ENCODE measurements at regions not wholly inside any gene's neighbourhood (a gene's known extent, or its start where the extent isn't known, plus 50 kb on each side); places are given as distances from the start of the nearest gene placed in this dataset.

- Histone ChIP-seq H3K27me3 (no peaks in the 10 kb centered on the region), H3K27ac (no peak overlapping the region), H3K36me3 (no peaks in the 10 kb centered on the region), H3K4me3 (no peak overlapping the region), H3K4me1 (no peaks in the 10 kb centered on the region), H3K9me3 (no peaks in the 10 kb centered on the region)
- no peak for DNase-seq (ENCODE audit: low spot score in 2 of 2)
- no peak for TF ChIP-seq CTCF (IDR thresholded peaks at IDR 0.05)
- TF ChIP-seq POLR2A (IDR thresholded peaks at IDR 0.05), result no peak
- TF ChIP-seq EP300 (IDR thresholded peaks at IDR 0.05), result no peak
- WGBS, 2 donors, result 57 to 82% methylated on average over 3 of the region's 3 CpGs
These were observed 90.9 kb upstream of the COX7C start for GRCh38 chr5:86526811-86527348.

- no peak overlapping the region for H3K27ac ChIP-seq
- H3K9me3 ChIP-seq, result no peaks in the 10 kb centered on the region
- TF ChIP-seq EP300 (IDR thresholded peaks at IDR 0.05) (no peak), CTCF (IDR thresholded peaks at IDR 0.05) (no peak), POLR2A (IDR thresholded peaks at IDR 0.05) (no peak)
- no peaks in the 10 kb centered on the region for H3K4me1 ChIP-seq
- no peak overlapping the region for H3K4me3 ChIP-seq
- no peak for DNase-seq (ENCODE audit: low spot score in 2 of 2)
- no peaks in the 10 kb centered on the region for H3K27me3 ChIP-seq
- no peaks in the 10 kb centered on the region for H3K36me3 ChIP-seq
- 60 to 75% methylated on average over 2 of the region's 2 CpGs for WGBS, 2 donors
These were observed 85.3 kb upstream of the COX7C start for GRCh38 chr5:86532429-86532828.

- no peaks in the 10 kb centered on the region for H3K36me3 ChIP-seq
- H3K27ac ChIP-seq, result no peak overlapping the region
- no peak overlapping the region for H3K4me3 ChIP-seq
- no peaks in the 10 kb centered on the region for H3K9me3 ChIP-seq
- H3K4me1 ChIP-seq, result no peaks in the 10 kb centered on the region
- no peak for TF ChIP-seq POLR2A (IDR thresholded peaks at IDR 0.05)
- WGBS, 2 donors, result 90 to 98% methylated on average over 3 of the region's 3 CpGs
- no peaks in the 10 kb centered on the region for H3K27me3 ChIP-seq
- no peak for DNase-seq (ENCODE audit: low spot score in 2 of 2)
These were observed 81.3 kb upstream of the COX7C start for GRCh38 chr5:86536396-86536795.

- DNase-seq (ENCODE audit: low spot score in 2 of 2), result no peak
- TF ChIP-seq EP300 (IDR thresholded peaks at IDR 0.05) (no peak), POLR2A (IDR thresholded peaks at IDR 0.05) (no peak), CTCF (IDR thresholded peaks at IDR 0.05) (no peak)
- 76 to 82% methylated on average over 3 of the region's 3 CpGs for WGBS, 2 donors
These were observed 75.2 kb upstream of the COX7C start for GRCh38 chr5:86542532-86542931.

GRCh38 chr5:86546044-86546443 is 71.7 kb upstream of the COX7C start:
- no peak for TF ChIP-seq EP300 (IDR thresholded peaks at IDR 0.05)
- no peak for TF ChIP-seq CTCF (IDR thresholded peaks at IDR 0.05)
- no peak for TF ChIP-seq POLR2A (IDR thresholded peaks at IDR 0.05)
- H3K27me3 ChIP-seq, result no peaks in the 10 kb centered on the region
- DNase-seq (ENCODE audit: low spot score in 2 of 2), result no peak
- H3K4me3 ChIP-seq, result no peak overlapping the region
- H3K27ac ChIP-seq, result no peak overlapping the region
- no peaks in the 10 kb centered on the region for H3K36me3 ChIP-seq
- WGBS, 2 donors, result 26 to 34% methylated on average over 2 of the region's 2 CpGs
- H3K4me1 ChIP-seq, result no peaks in the 10 kb centered on the region
- no peaks in the 10 kb centered on the region for H3K9me3 ChIP-seq

More at GRCh38 chr5:86542532-86542931, 75.2 kb upstream of the COX7C start:
- Histone ChIP-seq H3K9me3 (no peaks in the 10 kb centered on the region), H3K36me3 (no peaks in the 10 kb centered on the region), H3K4me1 (no peaks in the 10 kb centered on the region), H3K4me3 (no peak overlapping the region), H3K27ac (no peak overlapping the region), H3K27me3 (no peaks in the 10 kb centered on the region)

- 84 to 85% methylated on average over 4 of the region's 4 CpGs for WGBS, 2 donors
These were observed 71.2 kb upstream of the COX7C start for GRCh38 chr5:86546582-86546981.

More at GRCh38 chr5:86546582-86546981, 71.2 kb upstream of the COX7C start:
- DNase-seq (ENCODE audit: low spot score in 2 of 2), result no peak
- Histone ChIP-seq H3K27ac (no peak overlapping the region), H3K36me3 (no peaks in the 10 kb centered on the region), H3K27me3 (no peaks in the 10 kb centered on the region), H3K9me3 (no peaks in the 10 kb centered on the region), H3K4me3 (no peak overlapping the region), H3K4me1 (no peaks in the 10 kb centered on the region)
- TF ChIP-seq POLR2A (IDR thresholded peaks at IDR 0.05) (no peak), EP300 (IDR thresholded peaks at IDR 0.05) (no peak), CTCF (IDR thresholded peaks at IDR 0.05) (no peak)
